Right lobe of liver (tissue), 4 donors: ENCODE measurements at regions not wholly inside any gene's neighbourhood (a gene's known extent, or its start where the extent isn't known, plus 50 kb on each side); places are given as distances from the start of the nearest gene placed in this dataset.

ENCODE experiments used
- POLR2A ChIP-seq: fragments of 450-650 bp; IDR thresholded peaks from one replicate; pipeline ENCODE4 v1.6.1; 2017; ENCODE audit warnings: antibody characterized with exemption, mild to moderate bottlenecking
- TF ChIP-seq, protein P1 (sequence below), 4 donors: fragments of 200-600 bp in 3 of 4; fragments of 450-650 bp in 1 of 4; IDR thresholded peaks; one replicate each; pipeline versions ENCODE4 v1.5.1 to v1.8.0; 2016 to 2022; ENCODE audit warnings: antibody characterized with exemption in 4 of 4, mild to moderate bottlenecking in 2 of 4
- donor health status: DM: no; HTN: no; CAD: no.
- donor health status: DM: no; HTN: no; CAD: no.
- donor health status: DM: no; HTN: yes; CAD: no.

DNA sequence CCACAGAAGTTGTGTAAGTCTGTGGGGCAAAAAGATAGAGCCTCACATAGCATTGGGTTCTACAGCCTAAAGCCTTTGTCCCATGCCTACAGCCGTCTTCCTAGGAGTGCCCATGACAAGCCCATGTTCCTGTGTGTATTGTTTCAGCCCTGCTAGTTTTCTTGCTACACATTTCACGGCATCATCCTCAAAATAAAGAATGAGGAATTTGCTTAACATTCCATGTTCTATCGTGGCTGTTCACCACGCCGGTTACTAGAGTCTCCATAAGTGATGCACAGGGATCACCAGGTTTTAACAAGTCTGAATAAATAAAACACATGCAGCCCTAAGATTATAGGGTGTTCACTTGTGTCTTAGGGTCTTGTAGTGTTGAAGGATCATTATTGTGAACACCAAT lies 87.4 kb upstream of the NGF start:
- TF ChIP-seq, protein P1, sequence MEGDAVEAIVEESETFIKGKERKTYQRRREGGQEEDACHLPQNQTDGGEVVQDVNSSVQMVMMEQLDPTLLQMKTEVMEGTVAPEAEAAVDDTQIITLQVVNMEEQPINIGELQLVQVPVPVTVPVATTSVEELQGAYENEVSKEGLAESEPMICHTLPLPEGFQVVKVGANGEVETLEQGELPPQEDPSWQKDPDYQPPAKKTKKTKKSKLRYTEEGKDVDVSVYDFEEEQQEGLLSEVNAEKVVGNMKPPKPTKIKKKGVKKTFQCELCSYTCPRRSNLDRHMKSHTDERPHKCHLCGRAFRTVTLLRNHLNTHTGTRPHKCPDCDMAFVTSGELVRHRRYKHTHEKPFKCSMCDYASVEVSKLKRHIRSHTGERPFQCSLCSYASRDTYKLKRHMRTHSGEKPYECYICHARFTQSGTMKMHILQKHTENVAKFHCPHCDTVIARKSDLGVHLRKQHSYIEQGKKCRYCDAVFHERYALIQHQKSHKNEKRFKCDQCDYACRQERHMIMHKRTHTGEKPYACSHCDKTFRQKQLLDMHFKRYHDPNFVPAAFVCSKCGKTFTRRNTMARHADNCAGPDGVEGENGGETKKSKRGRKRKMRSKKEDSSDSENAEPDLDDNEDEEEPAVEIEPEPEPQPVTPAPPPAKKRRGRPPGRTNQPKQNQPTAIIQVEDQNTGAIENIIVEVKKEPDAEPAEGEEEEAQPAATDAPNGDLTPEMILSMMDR (IDR thresholded peaks at IDR 0.05), result no peak
- TF ChIP-seq POLR2A, result no peak
